ENCODE measurements at regions not wholly inside any gene's neighbourhood (a gene's known extent, or its start where the extent isn't known, plus 50 kb on each side); places are given as distances from the start of the nearest gene placed in this dataset.

GRCh38 chr2:226066873-226067272 is 667.4 kb downstream of the NYAP2 start:
- Histone ChIP-seq H4K20me1 (ENCODE audit: control insufficient read depth, insufficient read depth, insufficient read length) (no peaks in the 10 kb centered on the region), H4K91ac (ENCODE audit: insufficient read length, low read depth, low read length) (no peak overlapping the region), H3K27me3 (ENCODE audit: insufficient read depth, low read length) (no peaks in the 10 kb centered on the region), H3K23ac (ENCODE audit: insufficient read length, low read depth, low read length) (no peak overlapping the region), H3K27ac (ENCODE audit: insufficient read length, low read depth, low read length) (no peak overlapping the region), H2BK12ac (ENCODE audit: insufficient read length, low read depth, low read length) (no peak overlapping the region), H3K79me2 (ENCODE audit: insufficient read depth, low read length) (no peaks in the 10 kb centered on the region), H2AFZ (ENCODE audit: low read length) (no peak overlapping the region), H2BK5ac (ENCODE audit: insufficient read length, low read length) (no peak overlapping the region), H3K56ac (ENCODE audit: insufficient read length, low read depth, low read length) (no peak overlapping the region), H3K9me3 (ENCODE audit: control insufficient read depth, low read depth, low read length) (no peaks in the 10 kb centered on the region), H4K8ac (replicated peaks; ENCODE audit: insufficient read length, low read depth, low read length) (no peak overlapping the region), H3K23me2 (ENCODE audit: insufficient read length, low read depth, low read length, poor library complexity, severe bottlenecking) (no peaks in the 10 kb centered on the region), H2AK5ac (ENCODE audit: insufficient read length, low read length) (no peak overlapping the region), H3K9ac (ENCODE audit: extremely low read depth, insufficient read length, low read length) (no peak overlapping the region), H3K14ac (ENCODE audit: insufficient read depth, low read length) (no peak overlapping the region), H3K79me1 (ENCODE audit: insufficient read depth, low read depth, low read length, poor library complexity, severe bottlenecking) (no peaks in the 10 kb centered on the region), H3K18ac (ENCODE audit: insufficient read length, low read depth, low read length) (no peak overlapping the region), H3K4ac (ENCODE audit: low read depth, low read length) (no peak overlapping the region), H2BK20ac (ENCODE audit: low read depth, low read length, poor library complexity, severe bottlenecking) (no peak overlapping the region), H3K4me1 (ENCODE audit: insufficient read depth, low read length) (peaks cover 4% of the 10 kb centered on the region; the same call in 1 of the 2 replicates), H2BK15ac (ENCODE audit: low read depth, low read length) (no peak overlapping the region), H2BK120ac (ENCODE audit: low read depth, low read length, poor library complexity, severe bottlenecking) (no peak overlapping the region), H3K4me2 (ENCODE audit: insufficient read depth, insufficient read length, low read length) (no peak overlapping the region), H3T11ph (ENCODE audit: low read length) (no peak overlapping the region), H4K5ac (ENCODE audit: insufficient read length, low read depth, low read length) (no peak overlapping the region)
- no CpG with 5 or more reads among the region's 4 CpGs for WGBS (ENCODE audit: extremely low coverage, insufficient read length, low lambda C conversion rate)
- H3K27ac Mint-ChIP-seq = no peak overlapping the region
- H3K27me3 Mint-ChIP-seq (ENCODE audit: low read depth) = no peaks in the 10 kb centered on the region
- DNase-seq = no peak
- H3K4me1 Mint-ChIP-seq = peaks cover 7 to 12% of the 10 kb centered on the region in 2 experiments
- H3K4me3 Mint-ChIP-seq = no peak overlapping the region
- TF ChIP-seq CTCF (conservative IDR thresholded peaks at IDR 0.05) = no peak
- no peaks in the 10 kb centered on the region for H3K9me3 Mint-ChIP-seq
- no peaks in the 10 kb centered on the region for H3K36me3 Mint-ChIP-seq (ENCODE audit: insufficient read depth in 1 of 3, low read depth in 3 of 3)

All from H9 (cell line).